ENCODE measurements at regions not wholly inside any gene's neighbourhood (a gene's known extent, or its start where the extent isn't known, plus 50 kb on each side); places are given as distances from the start of the nearest gene placed in this dataset.

DNA sequence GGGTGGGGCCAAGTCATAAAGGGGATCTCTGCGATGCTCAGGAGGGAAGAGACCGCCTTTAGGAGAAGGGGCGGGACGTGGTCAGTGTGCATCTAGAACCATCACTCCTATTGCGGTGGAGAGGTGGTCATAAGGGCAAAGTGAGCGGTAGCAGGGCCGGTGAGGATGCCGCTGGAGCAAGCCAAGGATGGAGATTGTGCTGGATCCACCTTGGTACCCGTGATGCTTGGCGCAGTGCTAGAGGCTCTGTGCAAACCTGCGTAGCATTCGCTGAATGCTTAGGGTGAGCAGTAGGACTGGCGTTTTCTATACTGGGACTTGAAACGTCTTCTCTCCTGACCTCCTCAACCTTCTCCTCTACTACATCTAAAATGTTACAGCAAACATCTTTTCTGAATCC lies 294.2 kb downstream of the FGF9 start:
- TF ChIP-seq POLR2AphosphoS5 (IDR thresholded peaks at IDR 0.05) = no peak
- TF ChIP-seq, protein P1, sequence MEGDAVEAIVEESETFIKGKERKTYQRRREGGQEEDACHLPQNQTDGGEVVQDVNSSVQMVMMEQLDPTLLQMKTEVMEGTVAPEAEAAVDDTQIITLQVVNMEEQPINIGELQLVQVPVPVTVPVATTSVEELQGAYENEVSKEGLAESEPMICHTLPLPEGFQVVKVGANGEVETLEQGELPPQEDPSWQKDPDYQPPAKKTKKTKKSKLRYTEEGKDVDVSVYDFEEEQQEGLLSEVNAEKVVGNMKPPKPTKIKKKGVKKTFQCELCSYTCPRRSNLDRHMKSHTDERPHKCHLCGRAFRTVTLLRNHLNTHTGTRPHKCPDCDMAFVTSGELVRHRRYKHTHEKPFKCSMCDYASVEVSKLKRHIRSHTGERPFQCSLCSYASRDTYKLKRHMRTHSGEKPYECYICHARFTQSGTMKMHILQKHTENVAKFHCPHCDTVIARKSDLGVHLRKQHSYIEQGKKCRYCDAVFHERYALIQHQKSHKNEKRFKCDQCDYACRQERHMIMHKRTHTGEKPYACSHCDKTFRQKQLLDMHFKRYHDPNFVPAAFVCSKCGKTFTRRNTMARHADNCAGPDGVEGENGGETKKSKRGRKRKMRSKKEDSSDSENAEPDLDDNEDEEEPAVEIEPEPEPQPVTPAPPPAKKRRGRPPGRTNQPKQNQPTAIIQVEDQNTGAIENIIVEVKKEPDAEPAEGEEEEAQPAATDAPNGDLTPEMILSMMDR (IDR thresholded peaks at IDR 0.05) = no peak
